OCI-LY1 (cell line): ENCODE measurements at regions not wholly inside any gene's neighbourhood (a gene's known extent, or its start where the extent isn't known, plus 50 kb on each side); places are given as distances from the start of the nearest gene placed in this dataset.

Experiments
- EZH2 ChIP-seq: fragments of 200-600 bp; sonication (generic), shearing (Covaris generic); IDR thresholded peaks from 2 replicates; pipeline ENCODE4 v1.8.0; 2017; ENCODE audit warnings: borderline replicate concordance, mixed run types, mild to moderate bottlenecking, antibody characterized with exemption, low read length, moderate library complexity, mixed read lengths
- TF ChIP-seq, protein P1 (sequence below): fragments of 200-600 bp; sonication (generic), shearing (Covaris generic); IDR thresholded peaks from 2 replicates; pipeline ENCODE4 v1.5.1; 2017; ENCODE audit warnings: mild to moderate bottlenecking, antibody characterized with exemption, low read length, moderate library complexity, mixed read lengths

DNA sequence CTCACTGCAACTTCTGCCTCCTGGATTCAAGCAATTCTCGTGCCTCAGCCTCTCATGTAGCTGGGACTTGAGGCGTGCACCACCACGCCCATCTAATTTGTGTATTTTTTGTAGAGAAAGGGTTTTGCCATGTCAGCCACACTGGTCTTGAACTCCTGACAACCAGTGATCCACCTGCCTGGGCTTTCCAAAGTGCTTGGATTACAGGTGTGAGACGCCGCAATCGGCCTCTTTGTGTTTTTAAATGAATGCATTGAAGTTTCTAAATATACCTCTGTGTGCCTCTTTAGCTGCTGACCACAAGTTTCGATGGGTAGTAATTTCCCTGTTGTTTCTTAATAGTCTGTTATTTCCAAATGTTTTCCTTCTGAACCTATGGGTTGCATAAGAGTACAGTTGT, 765.3 kb upstream of the GRIA3 start:
- TF ChIP-seq, protein P1, sequence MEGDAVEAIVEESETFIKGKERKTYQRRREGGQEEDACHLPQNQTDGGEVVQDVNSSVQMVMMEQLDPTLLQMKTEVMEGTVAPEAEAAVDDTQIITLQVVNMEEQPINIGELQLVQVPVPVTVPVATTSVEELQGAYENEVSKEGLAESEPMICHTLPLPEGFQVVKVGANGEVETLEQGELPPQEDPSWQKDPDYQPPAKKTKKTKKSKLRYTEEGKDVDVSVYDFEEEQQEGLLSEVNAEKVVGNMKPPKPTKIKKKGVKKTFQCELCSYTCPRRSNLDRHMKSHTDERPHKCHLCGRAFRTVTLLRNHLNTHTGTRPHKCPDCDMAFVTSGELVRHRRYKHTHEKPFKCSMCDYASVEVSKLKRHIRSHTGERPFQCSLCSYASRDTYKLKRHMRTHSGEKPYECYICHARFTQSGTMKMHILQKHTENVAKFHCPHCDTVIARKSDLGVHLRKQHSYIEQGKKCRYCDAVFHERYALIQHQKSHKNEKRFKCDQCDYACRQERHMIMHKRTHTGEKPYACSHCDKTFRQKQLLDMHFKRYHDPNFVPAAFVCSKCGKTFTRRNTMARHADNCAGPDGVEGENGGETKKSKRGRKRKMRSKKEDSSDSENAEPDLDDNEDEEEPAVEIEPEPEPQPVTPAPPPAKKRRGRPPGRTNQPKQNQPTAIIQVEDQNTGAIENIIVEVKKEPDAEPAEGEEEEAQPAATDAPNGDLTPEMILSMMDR, result no peak
- TF ChIP-seq EZH2, result no peak
